ENCODE measurements at regions not wholly inside any gene's neighbourhood (a gene's known extent, or its start where the extent isn't known, plus 50 kb on each side); places are given as distances from the start of the nearest gene placed in this dataset. TPM values are rescaled to one million over a fixed set of nuclear protein-coding genes. Genes with fewer than 3 reads are reported as not detected.

DNA sequence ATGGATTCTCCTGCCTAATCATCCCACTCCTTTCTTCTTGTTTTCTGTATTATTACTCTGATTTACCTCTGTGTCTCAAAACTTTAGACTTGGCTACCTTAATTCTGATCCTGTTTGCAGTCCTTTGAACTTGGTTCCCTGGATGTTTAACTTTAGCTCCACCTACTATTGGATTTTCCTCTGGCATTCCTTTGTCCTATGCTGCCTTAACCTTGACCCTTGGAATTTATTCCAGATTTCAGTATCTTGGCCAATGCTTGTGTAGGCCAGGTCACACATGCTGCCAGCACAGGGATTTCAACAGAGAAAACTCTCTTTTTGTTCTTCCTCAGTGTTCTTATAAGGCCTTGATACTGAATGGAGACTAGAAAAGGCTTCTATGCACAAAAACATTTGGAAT, 65.0 kb upstream of the DNAJC19 start:
- no peak for DNase-seq (ENCODE audit: low read depth)
- no peak overlapping the region for H3K4me3 ChIP-seq (ENCODE audit: low read depth, low read length)
- TF ChIP-seq, protein P1, sequence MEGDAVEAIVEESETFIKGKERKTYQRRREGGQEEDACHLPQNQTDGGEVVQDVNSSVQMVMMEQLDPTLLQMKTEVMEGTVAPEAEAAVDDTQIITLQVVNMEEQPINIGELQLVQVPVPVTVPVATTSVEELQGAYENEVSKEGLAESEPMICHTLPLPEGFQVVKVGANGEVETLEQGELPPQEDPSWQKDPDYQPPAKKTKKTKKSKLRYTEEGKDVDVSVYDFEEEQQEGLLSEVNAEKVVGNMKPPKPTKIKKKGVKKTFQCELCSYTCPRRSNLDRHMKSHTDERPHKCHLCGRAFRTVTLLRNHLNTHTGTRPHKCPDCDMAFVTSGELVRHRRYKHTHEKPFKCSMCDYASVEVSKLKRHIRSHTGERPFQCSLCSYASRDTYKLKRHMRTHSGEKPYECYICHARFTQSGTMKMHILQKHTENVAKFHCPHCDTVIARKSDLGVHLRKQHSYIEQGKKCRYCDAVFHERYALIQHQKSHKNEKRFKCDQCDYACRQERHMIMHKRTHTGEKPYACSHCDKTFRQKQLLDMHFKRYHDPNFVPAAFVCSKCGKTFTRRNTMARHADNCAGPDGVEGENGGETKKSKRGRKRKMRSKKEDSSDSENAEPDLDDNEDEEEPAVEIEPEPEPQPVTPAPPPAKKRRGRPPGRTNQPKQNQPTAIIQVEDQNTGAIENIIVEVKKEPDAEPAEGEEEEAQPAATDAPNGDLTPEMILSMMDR (IDR thresholded peaks at IDR 0.05; ENCODE audit: insufficient read depth, low read depth, low read length), result no peak

DNA sequence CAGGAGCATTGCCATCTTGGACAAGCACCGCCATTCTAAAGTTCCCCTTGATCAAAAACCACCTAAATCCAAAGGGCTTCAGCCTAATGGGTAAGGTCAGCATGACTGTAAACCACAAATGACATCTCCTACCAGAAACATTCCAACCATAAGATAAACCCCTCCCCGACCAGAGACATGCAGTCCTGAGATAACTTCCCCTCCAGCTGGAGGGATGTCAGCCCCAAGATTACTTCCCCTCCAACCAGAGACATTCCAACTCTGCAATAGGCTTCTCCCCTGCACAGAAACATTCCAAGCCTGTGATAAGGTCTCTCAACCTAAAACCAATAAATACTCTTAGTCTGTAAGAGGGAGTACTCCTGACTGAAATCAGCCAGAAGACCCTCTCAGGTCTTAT, 62.7 kb upstream of the DNAJC19 start:
- peak; percentile 2 for DNase-seq (ENCODE audit: low read depth)
- TF ChIP-seq, protein P1 (IDR thresholded peaks at IDR 0.05; ENCODE audit: insufficient read depth, low read depth, low read length), result no peak
- H3K4me3 ChIP-seq (ENCODE audit: low read depth, low read length), result no peak overlapping the region

DNA sequence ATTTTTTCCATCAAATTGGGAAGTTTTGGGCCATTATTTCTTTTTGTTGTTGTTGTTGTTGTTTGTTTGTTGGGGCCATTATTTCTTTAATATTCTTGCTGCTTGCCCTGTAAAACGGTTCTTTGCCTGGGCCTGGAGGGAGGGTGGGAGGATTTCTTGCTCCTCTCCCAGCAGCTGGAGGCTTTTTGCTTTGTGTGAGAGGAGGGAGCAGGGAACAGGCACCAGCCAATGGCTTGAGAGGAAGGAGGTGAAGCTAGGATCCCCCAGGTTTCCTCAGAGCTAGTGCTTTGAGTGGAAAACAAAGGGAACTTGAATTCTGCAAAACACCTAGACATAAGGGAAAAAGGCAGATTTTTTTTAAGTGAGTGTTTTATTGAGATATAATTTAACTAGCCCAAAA, 61.2 kb upstream of the DNAJC19 start:
- TF ChIP-seq, protein P1 (IDR thresholded peaks at IDR 0.05; ENCODE audit: insufficient read depth, low read depth, low read length), result no peak
- no peak for DNase-seq (ENCODE audit: low read depth)
- no peak overlapping the region for H3K4me3 ChIP-seq (ENCODE audit: low read depth, low read length)

DNA sequence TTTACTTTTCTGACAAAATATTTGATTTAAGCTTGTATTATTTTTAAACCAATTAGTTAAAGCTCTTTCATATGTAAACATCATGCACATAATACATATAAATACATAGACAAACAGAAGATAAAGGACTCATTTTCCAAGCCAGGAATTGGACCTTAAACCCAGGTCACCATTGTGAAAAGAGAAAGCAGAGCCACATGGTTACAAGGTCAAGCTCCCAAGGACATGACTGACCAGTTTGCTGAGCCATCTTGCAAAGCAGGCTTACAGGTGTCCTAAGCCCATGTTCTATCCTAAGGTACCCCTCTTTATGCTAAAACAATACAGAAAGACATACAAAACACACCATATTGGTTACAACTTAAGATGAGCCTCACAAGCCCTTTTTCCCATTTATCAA, 50.5 kb upstream of the DNAJC19 start:
- TF ChIP-seq, protein P1 (IDR thresholded peaks at IDR 0.05; ENCODE audit: insufficient read depth, low read depth, low read length), result no peak
- no peak for DNase-seq (ENCODE audit: low read depth)

More for the DNA sequence above, 50.5 kb upstream of the DNAJC19 start:
- no peak overlapping the region for H3K4me3 ChIP-seq (ENCODE audit: low read depth, low read length)

Small RNAs in the stretch of these regions (small RNA-seq; reads per million reads assigned to genes)
- gene AC083904.1 (not detected), gene RNU6-4P (10.1 reads per million, percentile 90 among the genes with 10 or more reads in this experiment)
